Activated CD8-positive, alpha-beta memory T cell treated with anti-CD3 and anti-CD28 coated beads, Interleukin-2, amount 10 ng/mL, durations not matched to agents 7 days and 5 days (primary cell): ENCODE measurements at regions not wholly inside any gene's neighbourhood (a gene's known extent, or its start where the extent isn't known, plus 50 kb on each side); places are given as distances from the start of the nearest gene placed in this dataset.
"Not testable (repeated sequence)": the region's sequence is repeated elsewhere in the genome, so short reads cannot be mapped to it uniquely, and the experiment has no call there.

Experiments used
- ATAC-seq: fragments of 150-1000 bp; cut with Tn5 transposase; one replicate; pipeline ENCODE4 v1.10.0; 2021; ENCODE audit warnings: moderate library complexity
- CTCF ChIA-PET: fragments of 350-600 bp; sonication (Branson Sonifier 250); formaldehyde crosslinking; loops from one replicate; lab custom pipeline; 2021; ENCODE audit warnings: antibody characterized with exemption; lab: Charles Lee
- DNase-seq: peaks from one replicate; pipeline ENCODE4 v3.0.0-alpha.2; 2020
- H3K27ac Mint-ChIP-seq: one replicate; pipeline ENCODE4 v1.8.0; 2021; ENCODE audit warnings: mild to moderate bottlenecking, mixed read lengths
- H3K27me3 Mint-ChIP-seq: one replicate; pipeline ENCODE4 v1.8.0; 2021; ENCODE audit warnings: mixed read lengths
- H3K36me3 Mint-ChIP-seq: one replicate; pipeline ENCODE4 v1.8.0; 2021; ENCODE audit warnings: mild to moderate bottlenecking, mixed read lengths
- H3K4me1 Mint-ChIP-seq: one replicate; pipeline ENCODE4 v1.8.0; 2021; ENCODE audit warnings: mixed read lengths
- H3K4me3 Mint-ChIP-seq: one replicate; pipeline ENCODE4 v1.8.0; 2021; ENCODE audit warnings: mild to moderate bottlenecking, moderate library complexity, mixed read lengths
- H3K9me3 Mint-ChIP-seq: one replicate; pipeline ENCODE4 v1.8.0; 2022; ENCODE audit warnings: low read depth, mixed read lengths

GRCh38 chr2:235421618-235422017 lies 72.2 kb upstream of the AGAP1 start:
- H3K27me3 Mint-ChIP-seq: peaks cover 5% of the 10 kb centered on the region
- no peak overlapping the region for H3K4me3 Mint-ChIP-seq
- H3K27ac Mint-ChIP-seq: no peak overlapping the region
- H3K36me3 Mint-ChIP-seq: no peaks in the 10 kb centered on the region
- no peaks in the 10 kb centered on the region for H3K4me1 Mint-ChIP-seq
- H3K9me3 Mint-ChIP-seq: peaks cover 2% of the 10 kb centered on the region
- CTCF ChIA-PET: no interaction called here
- DNase-seq (no peak), ATAC-seq (no peak)

- ATAC-seq: no peak
- Mint-ChIP-seq H3K27ac (no peak overlapping the region), H3K27me3 (no peaks in the 10 kb centered on the region), H3K4me3 (no peak overlapping the region), H3K36me3 (no peaks in the 10 kb centered on the region), H3K4me1 (no peaks in the 10 kb centered on the region), H3K9me3 (no peaks in the 10 kb centered on the region)
- CTCF ChIA-PET: no interaction called here
- DNase-seq: no peak
Measured at GRCh38 chr2:235430366-235431083, 63.3 kb upstream of the AGAP1 start.

GRCh38 chr2:235432741-235433520 lies 60.9 kb upstream of the AGAP1 start:
- Mint-ChIP-seq H3K4me1 (no peaks in the 10 kb centered on the region), H3K27ac (no peak overlapping the region), H3K9me3 (no peaks in the 10 kb centered on the region), H3K36me3 (no peaks in the 10 kb centered on the region), H3K4me3 (no peak overlapping the region), H3K27me3 (no peaks in the 10 kb centered on the region)
- no peak for ATAC-seq
- CTCF ChIA-PET: no interaction called here
- no peak for DNase-seq

GRCh38 chr2:235433860-235434259 lies 60.0 kb upstream of the AGAP1 start:
- H3K4me1 Mint-ChIP-seq: no peaks in the 10 kb centered on the region
- CTCF ChIA-PET: no interaction called here
- no peaks in the 10 kb centered on the region for H3K27me3 Mint-ChIP-seq
- no peak for ATAC-seq
- H3K4me3 Mint-ChIP-seq: no peak overlapping the region
- no peaks in the 10 kb centered on the region for H3K9me3 Mint-ChIP-seq
- H3K36me3 Mint-ChIP-seq: no peaks in the 10 kb centered on the region
- no peak for DNase-seq
- no peak overlapping the region for H3K27ac Mint-ChIP-seq

- DNase-seq: no peak
- no peaks in the 10 kb centered on the region for H3K4me1 Mint-ChIP-seq
Measured at GRCh38 chr2:235439959-235440662, 53.7 kb upstream of the AGAP1 start.

GRCh38 chr2:235443580-235443979 lies 50.3 kb upstream of the AGAP1 start:
- not testable (repeated sequence) for H3K36me3 Mint-ChIP-seq, H3K4me3 Mint-ChIP-seq, H3K27me3 Mint-ChIP-seq, H3K4me1 Mint-ChIP-seq, DNase-seq, H3K9me3 Mint-ChIP-seq, ATAC-seq, H3K27ac Mint-ChIP-seq
- CTCF ChIA-PET: interaction anchor here (1.0 kb wide), 1 partner anchor 150 kb away, joined by 4 read pairs; no protein-coding TSS in a partner anchor

More at GRCh38 chr2:235439959-235440662, 53.7 kb upstream of the AGAP1 start:
- Mint-ChIP-seq H3K4me3 (no peak overlapping the region), H3K27ac (no peak overlapping the region), H3K9me3 (peaks cover 4% of the 10 kb centered on the region), H3K36me3 (no peaks in the 10 kb centered on the region), H3K27me3 (no peaks in the 10 kb centered on the region)
- no peak for ATAC-seq
- CTCF ChIA-PET: no interaction called here
